GM23338 (cell line): ENCODE measurements at regions not wholly inside any gene's neighbourhood (a gene's known extent, or its start where the extent isn't known, plus 50 kb on each side); places are given as distances from the start of the nearest gene placed in this dataset.

ENCODE experiments used
- ATAC-seq: fragments of 200-7000 bp; cut with Tn5 transposase; 3 replicates; pipeline ENCODE4 v1.9.1; 2020
- DNase-seq: peaks from one replicate; pipeline ENCODE4 v3.0.0-alpha.2; 2015; ENCODE audit warnings: low spot score
- H2AFZ ChIP-seq: fragments of 200-600 bp; sonication (generic); 2 replicates; pipeline ENCODE4 v1.8.0; 2016; ENCODE audit warnings: antibody characterized with exemption, mild to moderate bottlenecking, moderate library complexity
- H3F3A ChIP-seq: fragments of 200-600 bp; sonication (generic); replicated peaks from 2 replicates; pipeline ENCODE4 v1.8.0; 2017; ENCODE audit warnings: antibody characterized with exemption, mixed run types, low read depth
- H3K27ac ChIP-seq: fragments of 200-600 bp; sonication (generic); 2 replicates; pipeline ENCODE4 v1.6.1; 2016; ENCODE audit warnings: low read depth
- H3K27me3 ChIP-seq: fragments of 200-600 bp; sonication (generic); 2 replicates; pipeline ENCODE4 v1.8.0; 2016; ENCODE audit warnings: mild to moderate bottlenecking, mixed run types, moderate library complexity; ENCODE audit not compliant: insufficient read depth
- H3K36me3 ChIP-seq: fragments of 200-600 bp; sonication (generic); 2 replicates; pipeline ENCODE4 v1.8.0; 2016; ENCODE audit warnings: mild to moderate bottlenecking; ENCODE audit not compliant: insufficient read depth
- H3K4me1 ChIP-seq: fragments of 200-600 bp; sonication (generic); 2 replicates; pipeline ENCODE4 v1.8.0; 2016; ENCODE audit warnings: mild to moderate bottlenecking, moderate library complexity; ENCODE audit not compliant: insufficient read depth
- H3K4me2 ChIP-seq: fragments of 200-600 bp; sonication (generic); 2 replicates; pipeline ENCODE4 v1.7.1; 2017; ENCODE audit warnings: mixed run types
- H3K4me3 ChIP-seq: fragments of 200-600 bp; sonication (generic); 2 replicates; pipeline ENCODE4 v1.6.1; 2016; ENCODE audit warnings: mixed run types
- H3K79me2 ChIP-seq: fragments of 200-600 bp; sonication (generic); replicated peaks from 2 replicates; pipeline ENCODE4 v1.8.0; 2017; ENCODE audit warnings: mild to moderate bottlenecking; ENCODE audit not compliant: insufficient read depth
- H3K9me2 ChIP-seq: fragments of 200-600 bp; sonication (generic); 2 replicates; pipeline ENCODE4 v1.8.0; 2017; ENCODE audit not compliant: insufficient read depth
- H4K20me1 ChIP-seq: fragments of 200-600 bp; sonication (generic); replicated peaks from 2 replicates; pipeline ENCODE4 v1.8.0; 2017; ENCODE audit warnings: mild to moderate bottlenecking; ENCODE audit not compliant: insufficient read depth
- H3K27ac Mint-ChIP-seq: 2 replicates; pipeline ENCODE4 v1.8.0; 2020; ENCODE audit warnings: inconsistent platforms, mild to moderate bottlenecking, moderate library complexity, mixed read lengths
- H3K27me3 Mint-ChIP-seq: 3 replicates; pipeline ENCODE4 v1.8.0; 2022; ENCODE audit warnings: low read depth, mild to moderate bottlenecking, moderate library complexity, mixed read lengths, inconsistent platforms; ENCODE audit not compliant: insufficient read depth, poor library complexity
- H3K36me3 Mint-ChIP-seq: 3 replicates; pipeline ENCODE4 v1.8.0; 2021; ENCODE audit warnings: low read depth, mild to moderate bottlenecking, inconsistent platforms, moderate library complexity, mixed read lengths
- H3K4me1 Mint-ChIP-seq: 3 replicates; pipeline ENCODE4 v1.8.0; 2020; ENCODE audit warnings: mild to moderate bottlenecking, inconsistent platforms, mixed read lengths
- H3K4me3 Mint-ChIP-seq: 3 replicates; pipeline ENCODE4 v1.8.0; 2021; ENCODE audit warnings: moderate library complexity, mild to moderate bottlenecking, inconsistent platforms, mixed read lengths
- H3K9me3 Mint-ChIP-seq: 3 replicates; pipeline ENCODE4 v1.8.0; 2020; ENCODE audit warnings: moderate library complexity, mild to moderate bottlenecking, inconsistent platforms, mixed read lengths
- CREB1 ChIP-seq: fragments of 250-450 bp; sonication (Bioruptor Pico); IDR thresholded peaks from 2 replicates; pipeline ENCODE4 v1.5.0; 2020; ENCODE audit warnings: low read depth, mild to moderate bottlenecking, moderate library complexity
- ETS1 ChIP-seq: IDR thresholded peaks from 2 replicates; pipeline ENCODE4 v1.6.1; 2016; ENCODE audit warnings: antibody characterized with exemption
- EZH2 ChIP-seq: fragments of 200-600 bp; sonication (generic); IDR thresholded peaks from one replicate; pipeline ENCODE4 v1.8.0; 2017; ENCODE audit warnings: antibody characterized with exemption, mild to moderate bottlenecking, low read depth; ENCODE audit not compliant: unreplicated experiment
- EZH2phosphoT487 ChIP-seq: fragments of 200-600 bp; sonication (generic); IDR thresholded peaks from one replicate; pipeline ENCODE4 v1.8.1; 2018; ENCODE audit warnings: antibody characterized with exemption; ENCODE audit not compliant: unreplicated experiment
- JUNB ChIP-seq: IDR thresholded peaks from one replicate; pipeline ENCODE4 v1.6.1; 2016; ENCODE audit warnings: antibody characterized with exemption; ENCODE audit not compliant: unreplicated experiment
- NANOG ChIP-seq: IDR thresholded peaks from 2 replicates; pipeline ENCODE4 v1.6.1; 2016; ENCODE audit warnings: antibody characterized with exemption, borderline replicate concordance
- POLR2AphosphoS5 ChIP-seq: IDR thresholded peaks from 2 replicates; pipeline ENCODE4 v1.6.1; 2016; ENCODE audit warnings: antibody characterized with exemption, low read depth
- STAT1 ChIP-seq: IDR thresholded peaks from one replicate; pipeline ENCODE4 v1.6.1; 2016; ENCODE audit warnings: antibody characterized with exemption; ENCODE audit not compliant: unreplicated experiment
- ZNF114 ChIP-seq: fragments of 250-450 bp; sonication (Bioruptor Pico); IDR thresholded peaks from 2 replicates; pipeline ENCODE4 v1.5.0; 2020; ENCODE audit warnings: mild to moderate bottlenecking, moderate library complexity
- ZNF331 ChIP-seq: fragments of 250-450 bp; sonication (Bioruptor Pico); IDR thresholded peaks from 2 replicates; pipeline ENCODE4 v1.5.0; 2020; ENCODE audit warnings: low read depth, mild to moderate bottlenecking, moderate library complexity
- TF ChIP-seq, protein P1 (sequence below): fragments of 250-450 bp; sonication (Bioruptor Pico); IDR thresholded peaks from 2 replicates; pipeline ENCODE4 v1.5.0; 2020; ENCODE audit warnings: mild to moderate bottlenecking, moderate library complexity
- TF ChIP-seq, protein P2 (sequence below): IDR thresholded peaks from one replicate; pipeline ENCODE4 v1.6.1; 2018; ENCODE audit warnings: antibody characterized with exemption; ENCODE audit not compliant: unreplicated experiment
- TF ChIP-seq, protein P3 (sequence below), 2 experiments: fragments of 200-600 bp in 1 of 2; sonication (generic) in 1 of 2; conservative IDR thresholded peaks; 2 replicates each; pipeline versions ENCODE4 v1.5.1 to v1.6.1; 2016 to 2017; ENCODE audit warnings: antibody characterized with exemption in 2 of 2, low read depth in 2 of 2, mild to moderate bottlenecking in 2 of 2, moderate library complexity in 1 of 2

DNA sequence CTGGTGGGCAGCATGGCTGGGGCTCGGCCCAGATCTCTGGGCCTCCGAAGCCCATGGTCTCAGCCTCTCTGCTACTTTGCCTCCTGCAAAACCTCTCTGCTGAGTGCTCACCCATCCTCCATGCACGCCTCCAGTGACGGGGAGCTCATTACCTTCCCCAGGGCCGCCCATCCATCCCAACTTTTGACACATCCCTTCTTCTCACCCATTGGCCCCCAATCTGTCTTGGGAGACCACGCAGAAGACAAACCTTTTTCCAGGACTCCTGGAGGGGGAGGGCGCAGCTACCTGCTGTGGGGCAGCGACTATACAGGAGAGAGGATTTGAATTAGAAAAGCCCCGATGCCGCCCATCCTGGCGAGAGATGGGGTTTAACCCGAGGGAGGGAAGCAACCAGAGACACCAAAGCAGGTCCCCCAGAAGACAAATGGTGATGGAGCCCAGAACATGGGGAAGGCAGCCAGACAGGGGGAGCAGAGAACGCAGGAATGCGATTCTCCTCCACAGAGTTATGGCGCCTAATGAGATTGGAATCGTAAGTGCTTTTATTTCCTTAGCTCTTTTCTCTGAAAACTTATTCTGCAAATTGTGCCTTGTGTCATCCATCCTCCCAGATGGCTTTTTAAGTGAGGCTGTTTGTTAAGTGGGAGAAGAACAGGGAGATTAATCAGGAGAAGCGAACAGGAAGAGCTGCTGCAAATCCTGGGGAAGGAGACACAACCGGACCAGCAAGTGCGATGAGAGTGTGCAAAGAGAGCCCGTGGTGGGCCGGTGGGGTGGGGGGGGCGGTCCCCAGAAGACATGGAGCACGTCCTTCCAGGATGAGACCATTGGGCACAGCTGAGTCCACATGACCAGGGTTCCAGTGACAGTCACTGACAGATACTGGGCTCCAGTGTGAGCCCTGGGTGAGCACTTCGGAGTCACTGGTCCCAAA lies 623.5 kb downstream of the MATN1 start:
- Histone ChIP-seq H3F3A (no peaks in the 10 kb centered on the region), H3K4me1 (no peaks in the 10 kb centered on the region), H3K9me2 (no peaks in the 10 kb centered on the region), H2AFZ (no peak overlapping the region), H3K4me2 (no peak overlapping the region), H3K36me3 (no peaks in the 10 kb centered on the region), H3K4me3 (no peak overlapping the region), H3K79me2 (no peaks in the 10 kb centered on the region), H3K27ac (no peak overlapping the region), H4K20me1 (no peaks in the 10 kb centered on the region), H3K27me3 (no peaks in the 10 kb centered on the region)
- Mint-ChIP-seq H3K9me3 (no peaks in the 10 kb centered on the region), H3K27me3 (peaks cover 5% of the 10 kb centered on the region), H3K4me1 (no peaks in the 10 kb centered on the region), H3K36me3 (no peaks in the 10 kb centered on the region), H3K4me3 (no peak overlapping the region), H3K27ac (no peak overlapping the region)
- no peak for ATAC-seq
- TF ChIP-seq EZH2 = no peak
- no peak for TF ChIP-seq CREB1 (CRISPR knock-in tag)
- no peak for TF ChIP-seq ETS1
- TF ChIP-seq STAT1 = no peak
- no peak for TF ChIP-seq JUNB
- TF ChIP-seq POLR2AphosphoS5 = no peak
- TF ChIP-seq, protein P1, sequence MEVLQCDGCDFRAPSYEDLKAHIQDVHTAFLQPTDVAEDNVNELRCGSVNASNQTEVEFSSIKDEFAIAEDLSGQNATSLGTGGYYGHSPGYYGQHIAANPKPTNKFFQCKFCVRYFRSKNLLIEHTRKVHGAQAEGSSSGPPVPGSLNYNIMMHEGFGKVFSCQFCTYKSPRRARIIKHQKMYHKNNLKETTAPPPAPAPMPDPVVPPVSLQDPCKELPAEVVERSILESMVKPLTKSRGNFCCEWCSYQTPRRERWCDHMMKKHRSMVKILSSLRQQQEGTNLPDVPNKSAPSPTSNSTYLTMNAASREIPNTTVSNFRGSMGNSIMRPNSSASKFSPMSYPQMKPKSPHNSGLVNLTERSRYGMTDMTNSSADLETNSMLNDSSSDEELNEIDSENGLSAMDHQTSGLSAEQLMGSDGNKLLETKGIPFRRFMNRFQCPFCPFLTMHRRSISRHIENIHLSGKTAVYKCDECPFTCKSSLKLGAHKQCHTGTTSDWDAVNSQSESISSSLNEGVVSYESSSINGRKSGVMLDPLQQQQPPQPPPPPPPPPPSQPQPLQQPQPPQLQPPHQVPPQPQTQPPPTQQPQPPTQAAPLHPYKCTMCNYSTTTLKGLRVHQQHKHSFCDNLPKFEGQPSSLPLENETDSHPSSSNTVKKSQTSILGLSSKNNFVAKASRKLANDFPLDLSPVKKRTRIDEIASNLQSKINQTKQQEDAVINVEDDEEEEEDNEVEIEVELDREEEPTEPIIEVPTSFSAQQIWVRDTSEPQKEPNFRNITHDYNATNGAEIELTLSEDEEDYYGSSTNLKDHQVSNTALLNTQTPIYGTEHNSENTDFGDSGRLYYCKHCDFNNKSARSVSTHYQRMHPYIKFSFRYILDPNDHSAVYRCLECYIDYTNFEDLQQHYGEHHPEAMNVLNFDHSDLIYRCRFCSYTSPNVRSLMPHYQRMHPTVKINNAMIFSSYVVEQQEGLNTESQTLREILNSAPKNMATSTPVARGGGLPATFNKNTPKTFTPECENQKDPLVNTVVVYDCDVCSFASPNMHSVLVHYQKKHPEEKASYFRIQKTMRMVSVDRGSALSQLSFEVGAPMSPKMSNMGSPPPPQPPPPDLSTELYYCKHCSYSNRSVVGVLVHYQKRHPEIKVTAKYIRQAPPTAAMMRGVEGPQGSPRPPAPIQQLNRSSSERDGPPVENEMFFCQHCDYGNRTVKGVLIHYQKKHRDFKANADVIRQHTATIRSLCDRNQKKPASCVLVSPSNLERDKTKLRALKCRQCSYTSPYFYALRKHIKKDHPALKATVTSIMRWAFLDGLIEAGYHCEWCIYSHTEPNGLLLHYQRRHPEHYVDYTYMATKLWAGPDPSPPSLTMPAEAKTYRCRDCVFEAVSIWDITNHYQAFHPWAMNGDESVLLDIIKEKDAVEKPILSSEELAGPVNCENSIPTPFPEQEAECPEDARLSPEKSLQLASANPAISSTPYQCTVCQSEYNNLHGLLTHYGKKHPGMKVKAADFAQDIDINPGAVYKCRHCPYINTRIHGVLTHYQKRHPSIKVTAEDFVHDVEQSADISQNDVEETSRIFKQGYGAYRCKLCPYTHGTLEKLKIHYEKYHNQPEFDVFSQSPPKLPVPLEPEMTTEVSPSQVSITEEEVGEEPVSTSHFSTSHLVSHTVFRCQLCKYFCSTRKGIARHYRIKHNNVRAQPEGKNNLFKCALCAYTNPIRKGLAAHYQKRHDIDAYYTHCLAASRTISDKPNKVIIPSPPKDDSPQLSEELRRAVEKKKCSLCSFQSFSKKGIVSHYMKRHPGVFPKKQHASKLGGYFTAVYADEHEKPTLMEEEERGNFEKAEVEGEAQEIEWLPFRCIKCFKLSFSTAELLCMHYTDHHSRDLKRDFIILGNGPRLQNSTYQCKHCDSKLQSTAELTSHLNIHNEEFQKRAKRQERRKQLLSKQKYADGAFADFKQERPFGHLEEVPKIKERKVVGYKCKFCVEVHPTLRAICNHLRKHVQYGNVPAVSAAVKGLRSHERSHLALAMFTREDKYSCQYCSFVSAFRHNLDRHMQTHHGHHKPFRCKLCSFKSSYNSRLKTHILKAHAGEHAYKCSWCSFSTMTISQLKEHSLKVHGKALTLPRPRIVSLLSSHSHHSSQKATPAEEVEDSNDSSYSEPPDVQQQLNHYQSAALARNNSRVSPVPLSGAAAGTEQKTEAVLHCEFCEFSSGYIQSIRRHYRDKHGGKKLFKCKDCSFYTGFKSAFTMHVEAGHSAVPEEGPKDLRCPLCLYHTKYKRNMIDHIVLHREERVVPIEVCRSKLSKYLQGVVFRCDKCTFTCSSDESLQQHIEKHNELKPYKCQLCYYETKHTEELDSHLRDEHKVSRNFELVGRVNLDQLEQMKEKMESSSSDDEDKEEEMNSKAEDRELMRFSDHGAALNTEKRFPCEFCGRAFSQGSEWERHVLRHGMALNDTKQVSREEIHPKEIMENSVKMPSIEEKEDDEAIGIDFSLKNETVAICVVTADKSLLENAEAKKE (CRISPR knock-in tag) = no peak
- no peak for TF ChIP-seq ZNF114 (CRISPR knock-in tag)
- no peak for TF ChIP-seq NANOG
- TF ChIP-seq, protein P2, sequence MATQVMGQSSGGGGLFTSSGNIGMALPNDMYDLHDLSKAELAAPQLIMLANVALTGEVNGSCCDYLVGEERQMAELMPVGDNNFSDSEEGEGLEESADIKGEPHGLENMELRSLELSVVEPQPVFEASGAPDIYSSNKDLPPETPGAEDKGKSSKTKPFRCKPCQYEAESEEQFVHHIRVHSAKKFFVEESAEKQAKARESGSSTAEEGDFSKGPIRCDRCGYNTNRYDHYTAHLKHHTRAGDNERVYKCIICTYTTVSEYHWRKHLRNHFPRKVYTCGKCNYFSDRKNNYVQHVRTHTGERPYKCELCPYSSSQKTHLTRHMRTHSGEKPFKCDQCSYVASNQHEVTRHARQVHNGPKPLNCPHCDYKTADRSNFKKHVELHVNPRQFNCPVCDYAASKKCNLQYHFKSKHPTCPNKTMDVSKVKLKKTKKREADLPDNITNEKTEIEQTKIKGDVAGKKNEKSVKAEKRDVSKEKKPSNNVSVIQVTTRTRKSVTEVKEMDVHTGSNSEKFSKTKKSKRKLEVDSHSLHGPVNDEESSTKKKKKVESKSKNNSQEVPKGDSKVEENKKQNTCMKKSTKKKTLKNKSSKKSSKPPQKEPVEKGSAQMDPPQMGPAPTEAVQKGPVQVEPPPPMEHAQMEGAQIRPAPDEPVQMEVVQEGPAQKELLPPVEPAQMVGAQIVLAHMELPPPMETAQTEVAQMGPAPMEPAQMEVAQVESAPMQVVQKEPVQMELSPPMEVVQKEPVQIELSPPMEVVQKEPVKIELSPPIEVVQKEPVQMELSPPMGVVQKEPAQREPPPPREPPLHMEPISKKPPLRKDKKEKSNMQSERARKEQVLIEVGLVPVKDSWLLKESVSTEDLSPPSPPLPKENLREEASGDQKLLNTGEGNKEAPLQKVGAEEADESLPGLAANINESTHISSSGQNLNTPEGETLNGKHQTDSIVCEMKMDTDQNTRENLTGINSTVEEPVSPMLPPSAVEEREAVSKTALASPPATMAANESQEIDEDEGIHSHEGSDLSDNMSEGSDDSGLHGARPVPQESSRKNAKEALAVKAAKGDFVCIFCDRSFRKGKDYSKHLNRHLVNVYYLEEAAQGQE = no peak
- no peak for TF ChIP-seq EZH2phosphoT487
- no peak for TF ChIP-seq ZNF331 (CRISPR knock-in tag)
- TF ChIP-seq, protein P3, sequence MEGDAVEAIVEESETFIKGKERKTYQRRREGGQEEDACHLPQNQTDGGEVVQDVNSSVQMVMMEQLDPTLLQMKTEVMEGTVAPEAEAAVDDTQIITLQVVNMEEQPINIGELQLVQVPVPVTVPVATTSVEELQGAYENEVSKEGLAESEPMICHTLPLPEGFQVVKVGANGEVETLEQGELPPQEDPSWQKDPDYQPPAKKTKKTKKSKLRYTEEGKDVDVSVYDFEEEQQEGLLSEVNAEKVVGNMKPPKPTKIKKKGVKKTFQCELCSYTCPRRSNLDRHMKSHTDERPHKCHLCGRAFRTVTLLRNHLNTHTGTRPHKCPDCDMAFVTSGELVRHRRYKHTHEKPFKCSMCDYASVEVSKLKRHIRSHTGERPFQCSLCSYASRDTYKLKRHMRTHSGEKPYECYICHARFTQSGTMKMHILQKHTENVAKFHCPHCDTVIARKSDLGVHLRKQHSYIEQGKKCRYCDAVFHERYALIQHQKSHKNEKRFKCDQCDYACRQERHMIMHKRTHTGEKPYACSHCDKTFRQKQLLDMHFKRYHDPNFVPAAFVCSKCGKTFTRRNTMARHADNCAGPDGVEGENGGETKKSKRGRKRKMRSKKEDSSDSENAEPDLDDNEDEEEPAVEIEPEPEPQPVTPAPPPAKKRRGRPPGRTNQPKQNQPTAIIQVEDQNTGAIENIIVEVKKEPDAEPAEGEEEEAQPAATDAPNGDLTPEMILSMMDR (conservative IDR thresholded peaks at IDR 0.05; ENCODE audit: low read depth in 2 of 2) = no peak
- DNase-seq = no peak
